C4-2B (cell line): ENCODE measurements at regions not wholly inside any gene's neighbourhood (a gene's known extent, or its start where the extent isn't known, plus 50 kb on each side); places are given as distances from the start of the nearest gene placed in this dataset.

Source experiments
- H3K27ac ChIP-seq: fragments of 450-650 bp; 2 replicates; pipeline ENCODE4 v1.5.1; 2017
- CTCF ChIP-seq: fragments of 450-650 bp; conservative IDR thresholded peaks from 2 replicates; pipeline ENCODE4 v1.5.1; 2017; ENCODE audit warnings: mild to moderate bottlenecking
- ZFX ChIP-seq: fragments of 450-650 bp; IDR thresholded peaks from 2 replicates; pipeline ENCODE4 v1.6.1; 2017

GRCh38 chr17:55660178-55660886, 62.3 kb downstream of the TMEM100 start:
- H3K27ac ChIP-seq, result no peak overlapping the region

DNA sequence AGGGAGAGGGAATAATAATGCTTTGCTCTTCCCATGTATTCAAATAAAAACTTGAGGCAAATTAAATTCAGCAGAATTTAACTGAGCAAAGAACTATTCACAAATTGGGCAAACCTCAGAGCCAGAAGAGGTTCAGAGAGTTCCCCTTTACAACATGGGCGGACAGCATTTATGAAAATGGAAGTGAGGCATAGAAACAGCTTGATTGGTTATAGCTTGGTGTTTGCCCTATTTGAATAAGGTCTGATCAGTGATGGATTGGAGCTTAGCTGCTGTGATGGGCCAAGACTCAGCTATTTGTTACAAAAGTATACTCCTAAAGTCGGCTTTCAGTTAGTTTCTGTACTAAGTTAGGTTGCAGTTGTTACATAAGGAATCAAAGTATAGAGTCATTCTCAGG, 63.0 kb downstream of the TMEM100 start:
- H3K27ac ChIP-seq, result no peak overlapping the region
- TF ChIP-seq ZFX, result no peak
- no peak for TF ChIP-seq CTCF

More at GRCh38 chr17:55660178-55660886, 62.3 kb downstream of the TMEM100 start:
- no peak for TF ChIP-seq ZFX
- no peak for TF ChIP-seq CTCF

GRCh38 chr17:55655777-55656176, 66.9 kb downstream of the TMEM100 start:
- no peak for TF ChIP-seq CTCF
- TF ChIP-seq ZFX, result no peak
- H3K27ac ChIP-seq, result no peak overlapping the region

- H3K27ac ChIP-seq, result no peak overlapping the region
- TF ChIP-seq ZFX (no peak), CTCF (no peak)
Observed at GRCh38 chr17:55654821-55655220, 67.8 kb downstream of the TMEM100 start.

- no peak overlapping the region for H3K27ac ChIP-seq
Observed at GRCh38 chr17:55654022-55654421, 68.6 kb downstream of the TMEM100 start.

DNA sequence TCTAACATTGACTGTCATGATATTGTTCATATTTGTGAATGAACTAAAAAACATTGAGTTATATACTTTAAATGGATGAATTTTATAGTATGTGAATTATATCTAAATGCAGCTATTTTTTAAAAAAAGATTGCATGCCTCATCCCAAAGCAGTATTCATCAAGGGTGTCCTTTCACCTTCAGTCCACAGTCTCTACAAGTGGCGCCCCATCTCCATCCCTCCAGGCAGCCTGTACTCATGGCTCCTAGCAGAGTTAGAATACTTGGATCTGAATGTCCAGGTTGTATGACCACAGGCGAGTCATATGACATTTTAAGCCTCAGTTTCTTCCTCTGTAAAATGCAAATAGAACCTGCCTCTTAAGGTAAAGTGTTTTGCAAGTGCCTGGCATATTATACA, 69.8 kb downstream of the TMEM100 start:
- no peak overlapping the region for H3K27ac ChIP-seq
- TF ChIP-seq ZFX (no peak), CTCF (no peak; the same call in 1 of the 2 replicates)

More at GRCh38 chr17:55654022-55654421, 68.6 kb downstream of the TMEM100 start:
- no peak for TF ChIP-seq CTCF
- no peak for TF ChIP-seq ZFX

- TF ChIP-seq CTCF (no peak), ZFX (no peak)
- no peak overlapping the region for H3K27ac ChIP-seq
Observed at GRCh38 chr17:55652114-55652823, 70.4 kb downstream of the TMEM100 start.
